Keratinocyte (primary cell): ENCODE measurements at regions not wholly inside any gene's neighbourhood (a gene's known extent, or its start where the extent isn't known, plus 50 kb on each side); places are given as distances from the start of the nearest gene placed in this dataset.

Source experiments
- CTCF ChIP-seq, 3 experiments: IDR thresholded peaks in 1 of 3; conservative IDR thresholded peaks in 1 of 3; optimal IDR thresholded peaks in 1 of 3; 2 replicates in 2 of 3; 3 replicates in 1 of 3; pipeline versions ENCODE3 to v1.5.1; 2011; ENCODE audit warnings: low read length in 3 of 3, mild to moderate bottlenecking in 3 of 3, moderate library complexity in 2 of 3, control low read depth in 1 of 3, inconsistent platforms in 1 of 3; ENCODE audit not compliant: insufficient read depth in 2 of 3; ENCODE audit errors: extremely low read depth in 1 of 3
- EZH2 ChIP-seq: IDR thresholded peaks from one replicate; pipeline ENCODE4 v1.6.1; 2012; ENCODE audit warnings: inconsistent platforms, mild to moderate bottlenecking, low read length, moderate library complexity

GRCh38 chr4:32633421-32633820 lies 1913.3 kb downstream of the PCDH7 start:
- TF ChIP-seq CTCF (optimal IDR thresholded peaks at IDR 0.05 in 1 of 3, IDR thresholded peaks at IDR 0.05 in 1 of 3, conservative IDR thresholded peaks at IDR 0.05 in 1 of 3; ENCODE audit: extremely low read depth in 1 of 3, insufficient read depth in 2 of 3, low read length in 3 of 3) (no peak), EZH2 (no peak)
